ENCODE measurements at regions not wholly inside any gene's neighbourhood (a gene's known extent, or its start where the extent isn't known, plus 50 kb on each side); places are given as distances from the start of the nearest gene placed in this dataset.

- no peak for TF ChIP-seq GATA2 (IDR thresholded peaks at IDR 0.05; ENCODE audit: low read depth, low read length)
- TF ChIP-seq GATA3 (IDR thresholded peaks at IDR 0.05; ENCODE audit: low read depth, low read length) = no peak
Measured at GRCh38 chrX:2134782-2135181, 366.0 kb downstream of the DHRSX start.
